Nephron (organoid): ENCODE measurements at regions not wholly inside any gene's neighbourhood (a gene's known extent, or its start where the extent isn't known, plus 50 kb on each side); places are given as distances from the start of the nearest gene placed in this dataset.

Experiments used
- H3K27ac Mint-ChIP-seq, 3 experiments: 2 replicates each; pipeline ENCODE4 v1.8.0; 2020; ENCODE audit warnings: mixed read lengths in 3 of 3, mild to moderate bottlenecking in 2 of 3, moderate library complexity in 1 of 3
- H3K27me3 Mint-ChIP-seq: 2 replicates; pipeline ENCODE4 v1.8.0; 2021; ENCODE audit warnings: low read depth, mild to moderate bottlenecking, moderate library complexity, mixed read lengths
- H3K36me3 Mint-ChIP-seq: 2 replicates; pipeline ENCODE4 v1.8.0; 2020; ENCODE audit warnings: low read depth, mixed read lengths
- H3K4me1 Mint-ChIP-seq: 2 replicates; pipeline ENCODE4 v1.8.0; 2020; ENCODE audit warnings: mixed read lengths
- H3K4me3 Mint-ChIP-seq, 3 experiments: 2 replicates each; pipeline ENCODE4 v1.8.0; 2020; ENCODE audit warnings: mild to moderate bottlenecking in 3 of 3, mixed read lengths in 3 of 3, moderate library complexity in 2 of 3
- H3K9me3 Mint-ChIP-seq: 2 replicates; pipeline ENCODE4 v1.8.0; 2020; ENCODE audit warnings: mixed read lengths
- CTCF ChIP-seq, 3 experiments: fragments of 200-600 bp; sonication (generic); IDR thresholded peaks; one replicate each; pipeline ENCODE4 v1.5.0; 2021; ENCODE audit warnings: antibody characterized with exemption in 3 of 3; ENCODE audit not compliant: unreplicated experiment in 3 of 3

GRCh38 chr3:87125116-87125515, 102.0 kb upstream of the CHMP2B start:
- no peaks in the 10 kb centered on the region for H3K27me3 Mint-ChIP-seq
- no peaks in the 10 kb centered on the region for H3K36me3 Mint-ChIP-seq
- H3K27ac Mint-ChIP-seq: no peak overlapping the region
- TF ChIP-seq CTCF (IDR thresholded peaks at IDR 0.05; ENCODE audit: unreplicated experiment in 3 of 3): no peak
- H3K9me3 Mint-ChIP-seq: no peaks in the 10 kb centered on the region
- H3K4me3 Mint-ChIP-seq: no peak overlapping the region
- H3K4me1 Mint-ChIP-seq: no peaks in the 10 kb centered on the region

DNA sequence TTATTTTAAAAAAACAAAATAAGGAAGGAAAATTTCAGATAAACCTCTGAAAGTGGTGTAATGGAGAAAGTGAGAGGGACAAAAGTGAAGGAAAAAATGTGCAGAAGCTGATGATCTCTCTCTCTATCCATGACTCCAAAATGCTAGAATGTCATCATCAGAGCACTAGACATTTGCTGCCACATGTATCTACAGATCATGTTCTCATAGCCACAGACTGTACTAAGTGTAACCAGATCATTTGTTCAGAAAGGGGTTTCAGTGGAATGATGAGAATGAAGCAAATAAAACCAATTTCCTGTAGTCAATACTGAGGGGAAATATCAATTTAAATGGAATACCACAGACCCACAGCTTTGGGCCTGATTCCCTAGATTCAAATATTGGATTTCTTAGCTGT, 104.3 kb upstream of the CHMP2B start:
- no peaks in the 10 kb centered on the region for H3K27me3 Mint-ChIP-seq
- no peaks in the 10 kb centered on the region for H3K9me3 Mint-ChIP-seq
- H3K36me3 Mint-ChIP-seq: no peaks in the 10 kb centered on the region
- no peaks in the 10 kb centered on the region for H3K4me1 Mint-ChIP-seq
- no peak overlapping the region for H3K4me3 Mint-ChIP-seq
- H3K27ac Mint-ChIP-seq: no peak overlapping the region
- TF ChIP-seq CTCF (IDR thresholded peaks at IDR 0.05; ENCODE audit: unreplicated experiment in 3 of 3): no peak

DNA sequence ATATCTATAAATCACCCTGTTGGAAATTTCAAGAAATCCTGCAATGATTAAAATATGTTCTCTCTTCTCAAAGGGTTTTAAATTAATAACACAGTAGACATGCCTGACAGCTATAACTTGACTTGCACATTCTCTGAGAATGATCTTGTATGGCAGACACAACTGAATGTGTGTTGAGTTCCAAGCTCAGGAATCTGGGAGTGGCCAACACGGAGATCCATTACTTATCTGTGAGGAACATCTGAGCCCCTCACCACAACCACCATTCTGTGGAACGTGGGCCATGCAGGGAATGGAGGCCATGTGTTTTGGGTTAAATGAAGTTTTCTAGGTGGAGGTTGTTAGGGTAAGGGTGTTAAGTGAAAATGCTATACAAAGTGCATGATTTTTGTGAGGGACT, 105.3 kb upstream of the CHMP2B start:
- H3K4me3 Mint-ChIP-seq: no peak overlapping the region

GRCh38 chr3:87120881-87121280, 106.2 kb upstream of the CHMP2B start:
- Mint-ChIP-seq H3K27ac (no peak overlapping the region), H3K36me3 (no peaks in the 10 kb centered on the region), H3K4me3 (no peak overlapping the region), H3K4me1 (no peaks in the 10 kb centered on the region), H3K9me3 (no peaks in the 10 kb centered on the region), H3K27me3 (no peaks in the 10 kb centered on the region)
- TF ChIP-seq CTCF (IDR thresholded peaks at IDR 0.05; ENCODE audit: unreplicated experiment in 3 of 3): no peak

More for the DNA sequence above, 105.3 kb upstream of the CHMP2B start:
- no peaks in the 10 kb centered on the region for H3K9me3 Mint-ChIP-seq
- no peaks in the 10 kb centered on the region for H3K4me1 Mint-ChIP-seq
- TF ChIP-seq CTCF (IDR thresholded peaks at IDR 0.05; ENCODE audit: unreplicated experiment in 3 of 3): no peak
- H3K36me3 Mint-ChIP-seq: no peaks in the 10 kb centered on the region
- H3K27ac Mint-ChIP-seq: no peak overlapping the region
- H3K27me3 Mint-ChIP-seq: no peaks in the 10 kb centered on the region

DNA sequence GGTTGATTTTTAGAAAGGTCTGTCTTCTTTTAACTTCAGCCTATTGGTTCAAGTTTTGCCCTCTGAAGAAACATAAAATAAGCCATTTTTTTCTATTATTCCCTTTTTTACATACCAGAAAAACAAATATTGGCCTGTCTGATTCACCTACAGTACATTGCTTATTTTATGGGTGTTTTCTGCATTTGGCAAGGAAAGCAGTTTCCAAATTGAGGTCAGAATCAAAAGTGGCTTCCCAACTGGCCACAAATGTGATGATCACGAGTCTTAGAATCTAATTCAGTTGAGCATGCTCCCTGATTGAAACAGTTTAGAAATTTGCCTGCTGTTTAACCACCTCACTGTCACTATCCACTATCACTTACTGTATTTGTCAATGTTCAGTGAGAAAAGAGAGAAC, 106.9 kb upstream of the CHMP2B start:
- H3K4me3 Mint-ChIP-seq: no peak overlapping the region
- no peaks in the 10 kb centered on the region for H3K36me3 Mint-ChIP-seq
- no peak for TF ChIP-seq CTCF (IDR thresholded peaks at IDR 0.05; ENCODE audit: unreplicated experiment in 3 of 3)

GRCh38 chr3:87109465-87109864, 117.6 kb upstream of the CHMP2B start:
- no peaks in the 10 kb centered on the region for H3K36me3 Mint-ChIP-seq
- no peaks in the 10 kb centered on the region for H3K27me3 Mint-ChIP-seq
- H3K4me3 Mint-ChIP-seq: no peak overlapping the region
- H3K9me3 Mint-ChIP-seq: peaks cover 17% of the 10 kb centered on the region
- H3K27ac Mint-ChIP-seq: no peak overlapping the region
- no peaks in the 10 kb centered on the region for H3K4me1 Mint-ChIP-seq
- no peak for TF ChIP-seq CTCF (IDR thresholded peaks at IDR 0.05; ENCODE audit: unreplicated experiment in 3 of 3)

More for the DNA sequence above, 106.9 kb upstream of the CHMP2B start:
- H3K4me1 Mint-ChIP-seq: no peaks in the 10 kb centered on the region
- H3K27me3 Mint-ChIP-seq: no peaks in the 10 kb centered on the region
- no peaks in the 10 kb centered on the region for H3K9me3 Mint-ChIP-seq
- H3K27ac Mint-ChIP-seq: no peak overlapping the region
